SK-N-SH (cell line): ENCODE measurements at regions not wholly inside any gene's neighbourhood (a gene's known extent, or its start where the extent isn't known, plus 50 kb on each side); places are given as distances from the start of the nearest gene placed in this dataset.

ENCODE experiments used
- CTCF ChIP-seq: fragments of 200-600 bp; sonication (generic); IDR thresholded peaks from 2 replicates; pipeline ENCODE4 v1.6.1; 2017; ENCODE audit warnings: antibody characterized with exemption, mild to moderate bottlenecking, moderate library complexity
- POLR2AphosphoS5 ChIP-seq: IDR thresholded peaks from 2 replicates; pipeline ENCODE4 v1.6.1; 2012; ENCODE audit warnings: low read depth, low read length
- USF2 ChIP-seq: fragments of 150-350 bp; IDR thresholded peaks from 2 replicates; pipeline ENCODE4 v1.6.1; 2017; ENCODE audit warnings: antibody characterized with exemption, low read length, low read depth, borderline replicate concordance

DNA sequence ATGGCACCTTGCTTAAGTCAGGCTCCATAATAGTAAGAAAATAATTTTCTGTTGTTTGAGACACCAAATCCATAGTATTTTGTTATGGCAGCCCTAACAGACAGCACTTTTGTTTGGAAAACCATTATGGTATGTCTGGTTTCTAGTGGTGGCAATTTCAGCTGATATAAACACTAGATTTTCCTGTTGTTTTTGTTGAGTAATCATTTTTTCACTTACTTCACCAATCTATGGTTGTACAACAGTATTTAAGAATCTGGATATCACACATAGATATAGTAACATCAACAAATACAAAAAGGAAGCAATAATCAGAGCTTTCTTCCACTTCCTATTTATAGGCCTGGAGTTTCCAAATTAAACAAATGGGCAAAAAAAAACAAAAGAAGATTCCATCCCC lies 725.8 kb upstream of the POM121L12 start:
- TF ChIP-seq POLR2AphosphoS5, result no peak
- no peak for TF ChIP-seq CTCF
- TF ChIP-seq USF2, result no peak
